Embryonic facial prominence (tissue), 1 donor: ENCODE measurements at regions not wholly inside any gene's neighbourhood (a gene's known extent, or its start where the extent isn't known, plus 50 kb on each side); places are given as distances from the start of the nearest gene placed in this dataset.

Experiments
- DNase-seq: peaks from one replicate; pipeline ENCODE4 v3.0.0-alpha.2; 2016; ENCODE audit errors: extremely low spot score

GRCh38 chr19:31784671-31785101 lies 435.4 kb upstream of the TSHZ3 start:
- DNase-seq, result no peak

DNA sequence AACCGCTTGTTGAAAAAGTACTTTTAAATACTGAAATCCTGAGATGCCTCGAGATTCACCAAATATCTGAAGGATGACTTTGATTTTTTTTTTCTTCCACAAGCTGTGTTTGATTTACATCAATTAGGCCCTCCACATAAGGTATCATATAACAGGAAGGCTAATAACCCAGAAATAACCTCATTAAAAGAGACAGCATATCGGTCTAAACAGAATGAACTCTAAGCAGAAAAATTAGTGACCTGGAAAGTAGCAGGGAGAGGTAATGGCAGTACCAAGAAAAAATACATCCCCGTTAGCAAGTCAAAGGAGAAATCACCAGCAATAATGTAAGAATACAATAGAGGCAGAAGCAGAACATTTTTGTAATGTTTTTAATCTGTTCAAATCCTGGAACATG lies 452.4 kb upstream of the TSHZ3 start:
- no peak for DNase-seq

- DNase-seq, result no peak
Observed at GRCh38 chr19:31803835-31804446, 454.7 kb upstream of the TSHZ3 start.

- no peak for DNase-seq
Observed at GRCh38 chr19:31804668-31805067, 455.4 kb upstream of the TSHZ3 start.

- no peak for DNase-seq
Observed at GRCh38 chr19:31810536-31811109, 461.4 kb upstream of the TSHZ3 start.

GRCh38 chr19:31817971-31818797 lies 468.9 kb upstream of the TSHZ3 start:
- DNase-seq, result no peak

DNA sequence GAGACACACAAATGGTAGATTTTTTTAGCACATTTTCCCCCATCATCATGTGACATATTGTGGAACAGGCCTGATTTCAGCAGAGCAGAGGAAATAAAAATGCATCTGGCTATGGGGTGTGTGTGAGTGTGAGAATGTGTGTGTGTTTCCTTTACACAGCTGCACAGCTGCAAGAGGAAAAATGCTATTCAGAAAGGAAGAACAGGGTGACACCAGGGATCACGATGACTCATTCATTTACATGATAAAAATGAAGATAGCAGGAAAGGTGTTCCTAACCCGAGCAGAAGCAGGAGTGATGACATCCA lies 469.5 kb upstream of the TSHZ3 start:
- DNase-seq, result no peak

DNA sequence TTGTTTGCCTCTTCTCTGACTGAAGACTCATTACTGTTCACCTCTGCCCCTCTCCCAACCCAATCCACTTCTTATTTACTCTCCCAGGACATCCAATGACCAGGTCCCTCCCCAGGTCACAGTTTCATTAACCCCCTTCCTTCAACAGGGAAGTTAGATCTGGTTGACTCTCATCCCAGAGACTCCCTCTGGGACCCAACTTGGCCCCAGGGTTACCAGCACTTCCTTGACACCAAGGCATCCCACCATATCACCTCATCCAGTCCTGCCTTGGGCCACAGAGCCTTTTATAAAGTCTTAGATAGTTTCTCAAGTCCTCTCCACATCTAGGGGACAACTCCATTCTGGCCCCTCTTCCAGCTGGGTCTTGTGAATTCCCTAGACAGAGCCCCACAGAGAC lies 470.6 kb upstream of the TSHZ3 start:
- DNase-seq, result no peak

DNA sequence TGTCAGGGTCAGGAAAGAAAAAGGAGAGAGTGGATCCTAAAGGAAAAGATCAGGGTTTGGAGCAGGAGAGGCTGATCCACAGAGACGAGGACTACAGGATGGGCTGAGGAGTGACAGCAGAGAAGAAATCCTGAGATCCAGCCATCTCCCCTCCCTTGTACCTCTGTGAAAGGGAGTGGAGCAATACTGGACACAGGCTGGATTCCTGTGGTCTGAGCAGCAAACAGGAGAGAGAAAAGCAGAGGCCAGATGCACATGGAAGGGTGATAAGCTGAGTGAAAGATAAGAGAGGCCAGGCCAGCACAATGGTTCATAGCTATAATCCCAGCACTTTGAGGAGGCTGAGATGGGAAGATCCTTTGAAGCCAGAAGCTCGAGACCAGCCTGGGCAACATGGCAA lies 472.1 kb upstream of the TSHZ3 start:
- DNase-seq, result no peak

DNA sequence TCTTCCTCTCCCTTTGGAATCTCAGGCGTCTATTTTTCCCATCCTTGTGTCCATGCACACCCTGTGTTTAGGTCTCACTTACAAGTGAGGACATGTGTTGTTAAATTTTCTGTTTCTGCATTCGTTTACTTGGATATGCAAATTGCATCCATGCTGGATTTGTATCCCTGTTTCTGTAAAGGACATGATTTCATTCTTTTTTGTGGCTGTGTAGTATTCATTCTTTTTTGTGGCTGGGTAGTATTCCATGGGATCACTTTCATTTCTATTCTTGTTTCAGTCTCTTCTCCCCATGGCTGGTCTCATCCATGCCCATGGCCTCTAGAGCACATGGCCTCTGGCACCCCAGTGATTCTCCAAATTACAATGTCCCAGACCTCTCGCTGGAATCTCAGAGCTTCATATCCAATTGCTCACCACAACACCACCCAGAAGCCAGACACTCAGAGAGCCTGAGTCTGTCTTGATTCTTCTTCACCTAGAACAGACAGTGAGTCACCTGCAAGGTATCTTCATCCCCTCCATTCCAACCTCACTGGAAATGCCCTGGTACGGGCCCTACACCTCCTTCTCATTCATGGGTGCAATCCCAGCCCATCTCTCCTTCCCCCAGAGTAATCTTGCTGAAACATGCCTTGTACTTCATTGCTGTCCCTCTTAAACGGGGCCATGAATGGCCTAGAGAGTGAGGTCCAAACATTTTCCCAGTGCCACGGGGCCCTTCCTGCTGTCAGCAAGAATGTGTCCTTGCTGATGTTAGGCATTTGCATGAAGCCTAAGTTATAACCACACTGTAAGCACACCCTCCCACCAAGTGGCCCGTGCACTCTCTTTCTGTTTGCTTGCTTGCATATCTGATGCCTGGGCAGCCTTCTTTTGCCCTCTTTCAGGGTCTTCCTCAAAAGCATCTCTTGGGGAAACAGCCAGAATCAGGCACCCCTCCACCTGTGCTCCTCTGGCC lies 476.2 kb upstream of the TSHZ3 start:
- no peak for DNase-seq

DNA sequence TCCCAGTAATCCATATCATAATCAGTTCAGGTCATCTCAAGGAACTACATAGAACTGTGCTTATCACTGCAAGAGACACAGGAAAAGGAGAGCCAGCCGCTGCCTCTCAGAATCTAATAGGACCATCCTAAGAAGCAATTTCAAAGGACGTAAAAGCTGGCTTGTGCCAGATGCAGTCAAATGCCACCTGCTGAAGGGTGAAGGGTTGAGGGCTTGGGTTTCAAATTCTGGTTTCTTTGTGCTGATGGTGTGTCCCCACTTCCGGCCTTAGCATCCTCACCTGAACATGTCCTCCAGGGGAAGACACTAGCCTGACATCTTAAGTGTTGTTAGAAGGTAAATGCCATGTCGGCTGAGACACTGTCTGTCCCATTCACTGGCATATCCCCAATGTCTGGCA lies 477.1 kb upstream of the TSHZ3 start:
- DNase-seq, result no peak

- no peak for DNase-seq
Observed at GRCh38 chr19:31831421-31832175, 482.4 kb upstream of the TSHZ3 start.

DNA sequence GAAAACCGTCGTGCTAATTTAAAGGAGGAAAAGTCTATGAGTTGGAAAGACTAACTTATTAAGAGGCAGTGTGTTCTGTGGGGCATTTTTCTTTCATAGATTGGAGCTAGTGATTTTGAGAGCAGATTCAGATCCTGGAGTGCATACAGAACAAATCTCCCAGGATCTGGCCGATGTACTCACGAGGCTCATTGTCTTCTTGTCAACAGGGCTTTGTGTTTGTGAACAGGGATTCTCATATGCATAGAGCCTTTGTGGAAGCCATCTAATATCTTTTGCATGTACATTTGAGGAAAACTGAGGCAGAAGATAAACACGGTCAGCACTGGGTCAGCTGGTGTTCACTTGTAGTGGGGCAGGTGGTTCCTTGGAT lies 482.9 kb upstream of the TSHZ3 start:
- DNase-seq, result no peak

- no peak for DNase-seq
Observed at GRCh38 chr19:31834070-31834469, 484.8 kb upstream of the TSHZ3 start.

DNA sequence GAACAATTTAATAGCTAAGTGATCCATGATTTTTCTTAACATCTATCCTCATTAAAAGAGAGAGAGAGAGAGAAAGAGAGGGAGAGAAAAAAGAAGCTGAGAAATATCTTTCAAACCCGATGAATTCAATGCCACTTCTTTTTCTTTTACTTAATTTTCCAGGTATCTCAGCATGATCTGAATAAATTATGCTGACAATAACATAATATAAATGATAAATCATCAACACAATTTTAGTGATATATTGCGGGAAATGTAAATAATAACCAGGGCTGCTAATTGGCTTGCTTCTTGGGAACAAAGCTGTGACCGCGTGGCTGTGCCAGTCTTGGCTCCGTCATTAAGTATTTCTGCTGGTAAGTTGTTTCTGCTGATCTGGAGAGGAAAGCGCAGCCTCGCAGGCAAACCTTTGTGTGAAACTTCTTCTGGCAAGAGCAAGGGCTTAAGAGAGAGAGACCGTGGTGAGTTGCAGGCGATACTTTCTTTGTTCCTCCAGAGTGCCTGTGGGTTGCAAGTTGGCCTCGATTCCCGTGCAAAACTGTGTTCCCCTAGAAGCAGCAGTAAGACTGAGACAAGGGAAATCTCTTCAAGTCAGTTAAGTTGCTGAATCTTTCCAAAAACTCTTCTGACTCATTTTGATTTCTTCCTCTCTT lies 489.1 kb upstream of the TSHZ3 start:
- no peak for DNase-seq

DNA sequence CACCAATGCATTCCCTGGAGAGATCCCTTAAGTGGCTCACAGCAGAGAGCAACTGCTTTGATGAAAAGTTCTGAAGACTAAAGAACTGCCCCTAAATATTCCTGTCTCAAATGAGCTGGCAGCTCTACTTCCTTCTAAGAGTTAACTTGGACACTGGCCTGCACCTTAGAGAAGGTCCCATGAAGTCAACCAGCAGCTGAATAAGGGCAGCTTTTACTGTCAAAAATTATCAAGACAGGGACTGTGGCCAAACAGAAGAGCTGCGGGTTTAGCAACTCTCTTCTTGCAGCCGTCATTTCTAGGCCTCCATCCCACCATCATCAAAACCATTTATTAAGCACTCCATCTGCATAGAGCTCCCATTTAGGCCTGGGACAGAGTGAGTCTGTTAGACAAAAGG lies 491.1 kb upstream of the TSHZ3 start:
- DNase-seq, result no peak

DNA sequence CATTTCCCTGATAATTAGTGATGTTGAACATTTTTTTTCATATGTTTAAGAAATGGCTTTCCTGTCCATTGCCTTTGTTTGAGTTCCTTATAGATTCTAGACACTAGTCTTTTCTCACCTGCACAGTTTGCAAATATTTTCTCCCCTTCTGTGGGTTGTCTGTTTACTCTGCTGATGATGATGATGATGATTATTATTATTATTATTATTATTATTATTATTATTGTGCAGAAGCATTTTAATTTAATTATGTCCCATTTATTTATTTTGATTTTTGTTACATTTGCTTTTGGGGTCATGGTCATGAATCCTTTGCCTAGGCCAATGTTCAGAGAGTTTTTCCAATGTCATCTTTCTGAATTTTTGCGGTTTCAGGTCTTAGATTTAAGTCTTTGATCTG lies 492.5 kb upstream of the TSHZ3 start:
- no peak for DNase-seq

- DNase-seq, result no peak
Observed at GRCh38 chr19:31863122-31863521, 482.3 kb upstream of the ZNF507 start.

GRCh38 chr19:31874313-31874712 lies 471.1 kb upstream of the ZNF507 start:
- DNase-seq, result no peak

DNA sequence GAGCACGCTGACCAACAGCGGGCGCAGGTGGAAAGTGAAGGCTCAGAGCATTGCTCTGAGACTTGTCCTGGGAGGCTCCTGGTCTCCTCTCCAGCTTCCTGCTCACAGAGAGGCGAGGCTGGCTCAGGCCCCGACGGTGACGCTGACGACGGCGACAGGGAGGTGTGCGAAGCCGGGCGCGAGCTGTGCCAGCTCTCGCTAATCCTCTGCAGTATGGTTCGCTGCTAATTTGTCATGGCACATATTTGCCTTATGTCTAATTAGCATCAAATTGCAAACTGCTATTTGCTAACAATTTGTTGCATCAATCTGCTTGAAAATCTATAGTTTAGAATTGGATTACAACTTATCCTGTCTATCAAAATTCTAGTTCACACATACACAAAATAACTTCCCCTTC lies 469.8 kb upstream of the ZNF507 start:
- DNase-seq, result no peak

- DNase-seq, result no peak
Observed at GRCh38 chr19:31880283-31880682, 465.1 kb upstream of the ZNF507 start.
